Keratinocyte (primary cell): ENCODE measurements at regions not wholly inside any gene's neighbourhood (a gene's known extent, or its start where the extent isn't known, plus 50 kb on each side); places are given as distances from the start of the nearest gene placed in this dataset.

Experiments used
- DNase-seq: peaks from one replicate; pipeline ENCODE4 v3.0.0-alpha.2; 2011; ENCODE audit warnings: low read depth, missing footprints, low spot score
- FAIRE-seq: peaks from 2 replicates; lab custom pipeline; 2011; peaks lifted over from hg19 to GRCh38; lab: Jason Lieb, UNC
- H2AFZ ChIP-seq: 2 replicates; pipeline ENCODE4 v1.6.0; 2012; ENCODE audit warnings: low read length, control low read depth, inconsistent platforms; ENCODE audit not compliant: control insufficient read depth
- H3K27ac ChIP-seq: 2 replicates; pipeline ENCODE4 v1.5.1; 2011; ENCODE audit warnings: low read length; ENCODE audit not compliant: control insufficient read depth, insufficient read depth
- H3K27me3 ChIP-seq: 3 replicates; pipeline ENCODE4 v1.6.0; 2011; ENCODE audit warnings: low read length; ENCODE audit not compliant: control insufficient read depth, insufficient read depth; ENCODE audit errors: extremely low read depth
- H3K36me3 ChIP-seq, 2 experiments: 2 replicates in 1 of 2; 3 replicates in 1 of 2; pipeline ENCODE4 v1.5.1; 2011; ENCODE audit warnings: low read length in 2 of 2, mild to moderate bottlenecking in 1 of 2; ENCODE audit not compliant: control insufficient read depth in 2 of 2, insufficient read depth in 2 of 2; ENCODE audit errors: extremely low read depth in 1 of 2
- H3K4me1 ChIP-seq: 3 replicates; pipeline ENCODE4 v1.5.1; 2011; ENCODE audit warnings: low read length; ENCODE audit not compliant: control insufficient read depth, insufficient read depth; ENCODE audit errors: extremely low read depth
- H3K4me2 ChIP-seq: 3 replicates; pipeline ENCODE4 v1.6.0; 2011; ENCODE audit warnings: low read depth, low read length; ENCODE audit not compliant: control insufficient read depth, insufficient read depth; ENCODE audit errors: extremely low read depth
- H3K4me3 ChIP-seq, 3 experiments: fragments of 200-600 bp in 1 of 3; sonication (generic) in 1 of 3; 2 replicates in 2 of 3; 3 replicates in 1 of 3; pipeline ENCODE4 v1.5.1; 2011 to 2016; ENCODE audit warnings: low read length in 3 of 3, mild to moderate bottlenecking in 3 of 3, control low read depth in 2 of 3, inconsistent platforms in 1 of 3, low read depth in 1 of 3, mixed read lengths in 1 of 3, mixed run types in 1 of 3, moderate library complexity in 1 of 3; ENCODE audit not compliant: control insufficient read depth in 2 of 3, insufficient read depth in 2 of 3; ENCODE audit errors: extremely low read depth in 1 of 3
- H3K79me2 ChIP-seq: 2 replicates; pipeline ENCODE4 v1.6.0; 2012; ENCODE audit warnings: low read length; ENCODE audit not compliant: control insufficient read depth, insufficient read depth
- H3K9ac ChIP-seq: 3 replicates; pipeline ENCODE4 v1.6.0; 2011; ENCODE audit warnings: low read length; ENCODE audit not compliant: control insufficient read depth, insufficient read depth; ENCODE audit errors: extremely low read depth
- H3K9me1 ChIP-seq: 3 replicates; pipeline ENCODE4 v1.6.0; 2011; ENCODE audit warnings: low read length; ENCODE audit not compliant: control insufficient read depth, insufficient read depth; ENCODE audit errors: extremely low read depth
- H3K9me3 ChIP-seq: 2 replicates; pipeline ENCODE4 v1.5.1; 2012; ENCODE audit warnings: low read depth, low read length; ENCODE audit not compliant: control insufficient read depth
- H4K20me1 ChIP-seq: 3 replicates; pipeline ENCODE4 v1.6.0; 2011; ENCODE audit warnings: low read length; ENCODE audit not compliant: control insufficient read depth, insufficient read depth; ENCODE audit errors: extremely low read depth
- EZH2 ChIP-seq: IDR thresholded peaks from one replicate; pipeline ENCODE4 v1.6.1; 2012; ENCODE audit warnings: inconsistent platforms, mild to moderate bottlenecking, low read length, moderate library complexity
- dilution Hi-C: fragments of 300-500 bp; cut with MboI; formaldehyde crosslinking; loops from one replicate; pipeline ENCODE4 v1.7.0; 2020; ENCODE audit warnings: low sequenced_read_pairs; ENCODE audit not compliant: extremely low pct_ligation_motif_present
- TF ChIP-seq, protein P1 (sequence below), 3 experiments: IDR thresholded peaks in 1 of 3; conservative IDR thresholded peaks in 1 of 3; optimal IDR thresholded peaks in 1 of 3; 2 replicates in 2 of 3; 3 replicates in 1 of 3; pipeline versions ENCODE3 to v1.5.1; 2011; ENCODE audit warnings: low read length in 3 of 3, mild to moderate bottlenecking in 3 of 3, moderate library complexity in 2 of 3, control low read depth in 1 of 3, inconsistent platforms in 1 of 3; ENCODE audit not compliant: insufficient read depth in 2 of 3; ENCODE audit errors: extremely low read depth in 1 of 3

DNA sequence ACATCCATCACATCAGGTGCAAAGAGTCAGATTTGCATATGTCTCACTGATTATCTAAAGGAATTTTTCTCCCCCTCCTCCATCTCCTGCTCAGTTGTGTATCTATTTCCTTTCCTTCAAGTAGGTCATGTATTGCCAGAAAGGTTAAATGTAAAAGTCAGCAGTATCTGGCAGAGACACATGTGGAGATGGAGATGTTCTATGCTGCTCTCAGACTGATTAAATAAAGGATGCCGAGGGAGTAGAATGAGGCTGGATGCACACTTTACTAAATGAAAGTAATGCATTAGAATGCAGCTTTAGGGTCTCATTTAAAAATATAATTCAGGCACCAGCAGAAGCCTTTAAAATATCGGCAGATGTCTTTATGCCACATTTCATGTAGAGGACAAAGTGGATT lies 555.3 kb downstream of the RNF144A start:
- Histone ChIP-seq H3K9me1 (no peaks in the 10 kb centered on the region), H3K4me2 (no peak overlapping the region), H3K27me3 (no peaks in the 10 kb centered on the region), H3K79me2 (no peaks in the 10 kb centered on the region), H4K20me1 (no peaks in the 10 kb centered on the region), H3K27ac (no peak overlapping the region), H3K36me3 (no peaks in the 10 kb centered on the region), H3K4me1 (no peaks in the 10 kb centered on the region), H3K4me3 (no peak overlapping the region), H3K9me3 (no peaks in the 10 kb centered on the region), H3K9ac (no peak overlapping the region), H2AFZ (no peak overlapping the region)
- FAIRE-seq (no peak), DNase-seq (no peak)
- TF ChIP-seq, protein P1, sequence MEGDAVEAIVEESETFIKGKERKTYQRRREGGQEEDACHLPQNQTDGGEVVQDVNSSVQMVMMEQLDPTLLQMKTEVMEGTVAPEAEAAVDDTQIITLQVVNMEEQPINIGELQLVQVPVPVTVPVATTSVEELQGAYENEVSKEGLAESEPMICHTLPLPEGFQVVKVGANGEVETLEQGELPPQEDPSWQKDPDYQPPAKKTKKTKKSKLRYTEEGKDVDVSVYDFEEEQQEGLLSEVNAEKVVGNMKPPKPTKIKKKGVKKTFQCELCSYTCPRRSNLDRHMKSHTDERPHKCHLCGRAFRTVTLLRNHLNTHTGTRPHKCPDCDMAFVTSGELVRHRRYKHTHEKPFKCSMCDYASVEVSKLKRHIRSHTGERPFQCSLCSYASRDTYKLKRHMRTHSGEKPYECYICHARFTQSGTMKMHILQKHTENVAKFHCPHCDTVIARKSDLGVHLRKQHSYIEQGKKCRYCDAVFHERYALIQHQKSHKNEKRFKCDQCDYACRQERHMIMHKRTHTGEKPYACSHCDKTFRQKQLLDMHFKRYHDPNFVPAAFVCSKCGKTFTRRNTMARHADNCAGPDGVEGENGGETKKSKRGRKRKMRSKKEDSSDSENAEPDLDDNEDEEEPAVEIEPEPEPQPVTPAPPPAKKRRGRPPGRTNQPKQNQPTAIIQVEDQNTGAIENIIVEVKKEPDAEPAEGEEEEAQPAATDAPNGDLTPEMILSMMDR (optimal IDR thresholded peaks at IDR 0.05 in 1 of 3, IDR thresholded peaks at IDR 0.05 in 1 of 3, conservative IDR thresholded peaks at IDR 0.05 in 1 of 3; ENCODE audit: extremely low read depth in 1 of 3, insufficient read depth in 2 of 3, low read length in 3 of 3) = no peak
- TF ChIP-seq EZH2 = no peak
- dilution Hi-C loops = no loop called here

DNA sequence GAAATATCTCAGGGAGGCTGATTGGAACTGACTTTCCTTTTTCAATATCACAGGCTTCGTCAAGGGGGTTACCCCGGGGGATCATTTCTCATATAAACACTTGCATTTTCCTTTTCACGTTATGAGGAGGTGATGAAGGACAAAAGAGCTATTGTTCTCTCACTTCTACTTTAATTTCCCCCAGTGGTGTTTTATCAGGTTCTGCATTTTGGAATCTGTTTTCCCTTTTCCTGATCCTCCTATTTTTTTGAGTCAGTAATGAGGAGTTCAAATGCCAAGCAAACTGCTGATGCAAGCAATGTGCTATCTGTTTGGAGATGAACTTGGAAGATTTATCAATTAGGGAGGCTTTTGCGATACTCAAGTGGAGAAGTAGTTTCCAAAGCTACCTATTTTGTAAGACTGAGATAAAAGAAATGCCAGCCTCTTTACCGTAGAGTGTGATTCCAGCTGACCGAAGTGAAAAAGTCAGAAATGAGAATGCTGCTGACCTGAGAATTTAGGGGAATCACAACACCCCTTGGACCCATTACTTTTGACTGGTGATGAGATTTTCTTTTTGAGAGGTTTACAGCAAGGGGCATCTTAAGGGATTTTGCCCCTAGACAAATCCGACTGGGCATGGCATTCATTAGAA lies 556.0 kb downstream of the RNF144A start:
- no peak overlapping the region for H3K4me2 ChIP-seq
- no peaks in the 10 kb centered on the region for H3K79me2 ChIP-seq
- dilution Hi-C loops = no loop called here
- no peaks in the 10 kb centered on the region for H3K27me3 ChIP-seq
- TF ChIP-seq, protein P1 (optimal IDR thresholded peaks at IDR 0.05 in 1 of 3, IDR thresholded peaks at IDR 0.05 in 1 of 3, conservative IDR thresholded peaks at IDR 0.05 in 1 of 3; ENCODE audit: extremely low read depth in 1 of 3, insufficient read depth in 2 of 3, low read length in 3 of 3) = no peak
- no peak for TF ChIP-seq EZH2
- FAIRE-seq (no peak), DNase-seq (no peak)
- no peak overlapping the region for H3K9ac ChIP-seq
- H4K20me1 ChIP-seq = no peaks in the 10 kb centered on the region
- no peak overlapping the region for H3K27ac ChIP-seq
- no peak overlapping the region for H2AFZ ChIP-seq
- no peaks in the 10 kb centered on the region for H3K4me1 ChIP-seq
- H3K4me3 ChIP-seq = no peak overlapping the region
- no peaks in the 10 kb centered on the region for H3K9me3 ChIP-seq
- H3K9me1 ChIP-seq = no peaks in the 10 kb centered on the region
- H3K36me3 ChIP-seq = no peaks in the 10 kb centered on the region
